Activated CD4-positive, alpha-beta T cell treated with anti-CD3 and anti-CD28 coated beads, Interleukin-2, Interleukin-6, amounts not matched to agents 100 ng/mL and 50 ng/mL, durations not matched to agents 16 hours and 8 hours (primary cell): ENCODE measurements at regions not wholly inside any gene's neighbourhood (a gene's known extent, or its start where the extent isn't known, plus 50 kb on each side); places are given as distances from the start of the nearest gene placed in this dataset.
"Not testable (repeated sequence)": the region's sequence is repeated elsewhere in the genome, so short reads cannot be mapped to it uniquely, and the experiment has no call there.

ENCODE experiments used
- DNase-seq: peaks from one replicate; pipeline ENCODE4 v3.0.0-alpha.2; 2020

- no peak for DNase-seq
These were observed 181.1 kb upstream of the SOX2 start for GRCh38 chr3:181530584-181530983.

- no peak for DNase-seq
These were observed 189.9 kb upstream of the SOX2 start for GRCh38 chr3:181521831-181522230.

GRCh38 chr3:181518222-181518621 is 193.5 kb upstream of the SOX2 start:
- no peak for DNase-seq

GRCh38 chr3:181512787-181513186 is 198.9 kb upstream of the SOX2 start:
- no peak for DNase-seq

GRCh38 chr3:181510500-181510899 is 201.2 kb upstream of the SOX2 start:
- DNase-seq, result no peak

- DNase-seq, result no peak
These were observed 214.4 kb upstream of the SOX2 start for GRCh38 chr3:181497358-181497757.

- DNase-seq, result no peak
These were observed 218.3 kb upstream of the SOX2 start for GRCh38 chr3:181493423-181493822.

- DNase-seq, result no peak
These were observed 223.2 kb upstream of the SOX2 start for GRCh38 chr3:181488536-181488935.

GRCh38 chr3:181487236-181487978 is 224.3 kb upstream of the SOX2 start:
- DNase-seq, result no peak

- DNase-seq, result no peak
These were observed 225.4 kb upstream of the SOX2 start for GRCh38 chr3:181486141-181486885.

- DNase-seq, result no peak
These were observed 227.7 kb upstream of the SOX2 start for GRCh38 chr3:181484026-181484425.

- not testable (repeated sequence) for DNase-seq
These were observed 236.6 kb upstream of the SOX2 start for GRCh38 chr3:181475146-181475545.

- DNase-seq, result no peak
These were observed 241.4 kb upstream of the SOX2 start for GRCh38 chr3:181470349-181470748.

- no peak for DNase-seq
These were observed 247.6 kb upstream of the SOX2 start for GRCh38 chr3:181464033-181464694.

- no peak for DNase-seq
These were observed 250.3 kb upstream of the SOX2 start for GRCh38 chr3:181461381-181461780.

- DNase-seq, result no peak
These were observed 252.2 kb upstream of the SOX2 start for GRCh38 chr3:181459516-181459915.

GRCh38 chr3:181458857-181459256 is 252.9 kb upstream of the SOX2 start:
- no peak for DNase-seq

- DNase-seq, result no peak
These were observed 254.0 kb upstream of the SOX2 start for GRCh38 chr3:181457756-181458155.

GRCh38 chr3:181457190-181457589 is 254.5 kb upstream of the SOX2 start:
- no peak for DNase-seq

GRCh38 chr3:181455276-181455675 is 256.4 kb upstream of the SOX2 start:
- no peak for DNase-seq

GRCh38 chr3:181454451-181455027 is 257.2 kb upstream of the SOX2 start:
- DNase-seq, result no peak

- DNase-seq, result no peak
These were observed 265.0 kb upstream of the SOX2 start for GRCh38 chr3:181446741-181447140.

- no peak for DNase-seq
These were observed 269.7 kb upstream of the SOX2 start for GRCh38 chr3:181442066-181442465.

GRCh38 chr3:181432992-181433391 is 278.7 kb upstream of the SOX2 start:
- no peak for DNase-seq
